HCEC 1CT (cell line): ENCODE measurements at regions not wholly inside any gene's neighbourhood (a gene's known extent, or its start where the extent isn't known, plus 50 kb on each side); places are given as distances from the start of the nearest gene placed in this dataset.

Experiments used
- DNase-seq: peaks from one replicate; pipeline ENCODE4 v3.0.0-alpha.2; 2017

- no peak for DNase-seq
These were observed 281.9 kb downstream of the DRD1 start for GRCh38 chr5:175162036-175162435.

GRCh38 chr5:175159956-175160355, 284.0 kb downstream of the DRD1 start:
- no peak for DNase-seq

- no peak for DNase-seq
These were observed 295.3 kb downstream of the DRD1 start for GRCh38 chr5:175148636-175149172.

DNA sequence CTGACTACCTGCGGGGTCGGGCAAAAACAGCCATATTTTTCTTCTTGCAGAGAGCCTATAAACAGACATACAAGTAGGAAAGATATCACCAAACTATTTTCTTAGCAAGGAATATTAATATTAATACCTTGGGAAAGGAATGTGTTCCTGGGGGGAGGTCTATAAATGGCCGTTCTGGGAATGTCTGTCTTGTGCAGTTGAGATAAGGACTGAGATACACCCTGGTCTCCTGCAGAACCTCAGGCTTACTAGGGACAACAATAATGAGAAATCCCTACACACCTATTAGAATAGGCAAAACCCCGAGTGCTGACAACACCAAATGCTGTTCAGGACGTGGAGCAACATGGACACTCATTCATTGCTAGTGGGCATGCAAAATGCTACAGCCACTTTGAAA, 297.2 kb downstream of the DRD1 start:
- DNase-seq = no peak

DNA sequence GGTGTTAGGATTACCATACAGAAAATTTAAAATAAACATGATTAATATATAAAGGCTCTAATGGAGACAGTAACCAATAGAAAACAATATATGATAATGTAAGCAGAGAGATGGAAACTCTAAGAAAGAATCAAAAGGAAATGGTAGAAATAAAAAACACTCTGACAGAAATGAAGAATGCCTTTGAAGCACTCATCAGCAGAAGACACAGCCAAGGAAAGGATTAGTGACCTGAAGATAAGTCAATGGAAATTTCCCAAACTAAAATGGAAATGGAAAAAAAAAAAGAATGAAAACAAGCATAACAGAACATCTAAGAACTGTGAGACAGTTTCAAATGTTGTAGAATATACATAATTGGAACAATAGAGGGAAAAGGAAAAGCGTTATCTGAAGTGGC, 302.6 kb downstream of the DRD1 start:
- DNase-seq = no peak

DNA sequence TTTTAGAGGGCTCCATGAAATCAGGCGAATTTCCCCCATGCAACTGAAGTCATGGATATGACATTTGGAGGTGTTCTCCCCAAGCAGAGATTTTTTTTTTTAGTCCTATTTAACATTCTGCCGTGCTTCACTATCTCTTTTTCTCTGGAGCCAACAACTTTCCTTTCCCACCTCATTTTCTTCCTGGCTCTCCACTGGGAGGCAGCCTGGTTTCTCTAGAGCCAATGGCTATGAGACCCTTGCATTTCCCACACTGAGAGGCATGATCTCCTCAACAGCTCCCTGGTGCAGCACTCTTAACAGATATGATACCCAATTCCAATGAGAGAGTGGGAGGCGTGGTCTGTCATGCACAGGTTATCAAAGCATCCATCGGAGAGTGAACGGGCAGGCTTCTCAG, 310.8 kb downstream of the DRD1 start:
- DNase-seq = no peak

- no peak for DNase-seq
These were observed 312.6 kb downstream of the DRD1 start for GRCh38 chr5:175131432-175131831.

DNA sequence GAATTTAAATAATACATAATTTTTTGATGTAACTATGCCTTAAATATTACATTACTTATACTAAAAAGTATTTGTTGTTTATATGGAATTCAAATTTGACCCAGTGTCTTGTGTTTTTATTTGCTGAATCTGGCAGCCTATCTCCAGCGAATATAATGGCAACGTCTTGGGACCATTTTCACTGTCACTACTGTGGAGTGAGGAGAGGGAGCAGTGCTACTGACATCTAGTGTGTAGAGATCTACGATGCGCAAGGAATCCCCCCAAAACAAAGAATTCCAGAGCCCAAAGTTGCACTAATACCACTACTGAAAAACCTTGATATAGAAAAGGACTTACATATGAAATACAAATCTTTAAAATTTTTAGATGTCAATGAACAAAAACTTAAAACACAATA, 314.4 kb downstream of the DRD1 start:
- no peak for DNase-seq

- no peak for DNase-seq
These were observed 314.9 kb downstream of the DRD1 start for GRCh38 chr5:175129121-175129520.

DNA sequence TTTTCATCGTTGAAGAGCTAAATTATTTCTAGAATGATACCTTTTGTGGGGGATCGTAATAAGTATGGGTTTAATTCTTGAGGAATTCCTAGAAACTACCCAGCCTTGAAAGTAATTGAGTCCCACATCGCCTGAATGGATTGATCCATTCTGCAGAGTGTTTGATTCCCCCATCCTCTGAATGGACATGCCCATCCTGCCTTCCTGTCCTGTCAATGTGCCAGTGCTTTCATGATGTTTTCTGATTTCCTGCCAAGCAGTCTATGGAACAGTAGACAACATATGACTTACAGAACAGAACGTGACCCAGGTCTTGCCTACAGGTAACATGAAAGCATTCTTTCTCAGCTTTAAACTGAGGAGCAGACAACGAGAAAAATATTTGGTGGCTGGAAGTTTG, 319.2 kb downstream of the DRD1 start:
- no peak for DNase-seq

GRCh38 chr5:175124251-175124813, 319.6 kb downstream of the DRD1 start:
- no peak for DNase-seq

DNA sequence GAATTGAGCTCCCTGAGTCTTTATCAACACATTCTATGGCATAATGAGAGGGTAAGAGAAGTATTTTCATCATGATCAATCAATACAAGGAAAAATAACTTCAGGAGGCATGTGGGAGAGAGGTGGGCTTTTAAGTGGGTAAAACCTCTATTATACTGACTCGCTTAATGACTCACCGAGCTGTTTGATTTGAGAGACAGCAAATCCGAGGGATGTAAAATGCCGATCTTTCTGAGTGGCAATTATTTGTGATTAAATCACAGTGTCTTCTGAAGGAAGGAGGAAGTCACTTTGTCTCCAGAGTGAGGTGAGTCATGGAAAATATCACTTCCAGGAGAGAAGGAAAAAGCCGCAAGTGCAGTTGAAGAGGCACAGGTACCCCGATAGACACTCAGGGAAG, 320.4 kb downstream of the DRD1 start:
- DNase-seq = no peak

DNA sequence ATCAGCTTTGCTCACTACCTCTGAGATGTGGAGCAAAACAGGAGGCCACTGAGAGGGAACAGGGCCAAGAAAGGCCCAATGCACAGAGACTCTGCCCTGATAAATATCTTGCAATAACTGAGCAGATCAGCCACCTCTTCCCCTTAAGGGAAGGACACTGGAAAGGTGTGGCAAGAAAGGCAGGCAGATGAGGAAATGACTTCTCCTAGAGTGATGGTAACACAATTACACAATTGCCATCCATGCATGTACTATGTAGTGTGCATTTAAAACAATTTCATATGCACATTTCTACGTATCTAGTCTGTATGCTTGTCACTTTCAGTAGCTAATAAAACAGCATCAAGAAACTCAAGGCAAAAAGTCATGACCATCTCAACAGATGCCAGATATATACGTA, 322.5 kb downstream of the DRD1 start:
- DNase-seq = no peak

DNA sequence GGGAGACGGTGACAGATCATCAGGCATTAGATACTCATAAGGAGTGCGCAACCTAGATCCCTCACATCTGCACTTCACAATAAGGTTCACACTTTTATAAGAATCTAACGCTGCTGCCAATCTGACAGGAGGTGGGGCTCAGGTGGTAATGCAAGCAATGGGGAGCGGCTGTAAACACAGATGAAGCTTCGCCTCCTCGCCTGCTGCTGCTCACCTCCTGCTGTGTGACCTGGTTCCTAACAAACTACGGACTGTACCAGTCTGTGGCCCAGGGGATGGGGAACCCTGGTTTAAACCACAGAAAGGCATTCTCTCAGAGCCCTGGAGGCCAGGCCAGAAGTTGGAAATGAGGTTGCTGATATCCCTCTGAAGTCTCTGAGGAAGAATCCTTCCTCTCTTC, 323.6 kb downstream of the DRD1 start:
- no peak for DNase-seq

DNA sequence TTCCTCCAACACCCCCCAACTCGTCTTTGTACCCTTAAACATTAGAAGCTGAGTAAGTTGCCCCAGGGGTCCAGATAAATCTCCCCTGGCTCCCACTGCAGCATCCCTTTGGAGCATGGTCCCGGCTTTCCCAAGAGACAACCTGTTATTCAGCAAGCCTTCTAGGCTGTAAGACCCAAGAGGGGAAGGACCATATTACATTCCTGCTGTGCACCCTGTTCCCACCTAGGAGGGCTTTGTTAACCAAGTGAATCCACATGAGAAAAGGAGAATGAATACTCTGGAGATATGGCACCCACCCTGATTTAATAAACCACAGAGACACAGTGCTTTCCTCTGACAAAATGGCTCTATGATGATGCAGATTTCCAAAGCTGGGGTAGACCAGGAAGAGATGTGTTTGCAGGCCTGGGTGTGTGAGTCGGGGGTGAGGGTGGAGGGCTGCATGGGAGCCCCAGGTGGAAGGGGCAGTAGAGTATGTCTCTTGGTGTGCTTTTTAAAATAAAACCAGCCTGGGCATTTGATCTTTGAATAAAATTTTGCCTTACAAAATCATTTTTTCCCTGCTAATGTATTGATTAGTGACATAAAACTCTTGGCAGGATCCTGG, 325.2 kb downstream of the DRD1 start:
- DNase-seq = no peak

GRCh38 chr5:175116466-175117048, 327.4 kb downstream of the DRD1 start:
- no peak for DNase-seq

- DNase-seq = no peak
These were observed 328.2 kb downstream of the DRD1 start for GRCh38 chr5:175115831-175116230.

- DNase-seq = no peak
These were observed 330.0 kb downstream of the DRD1 start for GRCh38 chr5:175113947-175114346.

GRCh38 chr5:175109058-175109755, 334.8 kb downstream of the DRD1 start:
- DNase-seq = no peak

GRCh38 chr5:175107865-175108264, 336.1 kb downstream of the DRD1 start:
- DNase-seq = no peak

GRCh38 chr5:175107028-175107588, 336.9 kb downstream of the DRD1 start:
- DNase-seq = no peak

- DNase-seq = no peak
These were observed 339.3 kb downstream of the DRD1 start for GRCh38 chr5:175104677-175105076.

GRCh38 chr5:175103746-175104145, 340.2 kb downstream of the DRD1 start:
- DNase-seq = no peak

DNA sequence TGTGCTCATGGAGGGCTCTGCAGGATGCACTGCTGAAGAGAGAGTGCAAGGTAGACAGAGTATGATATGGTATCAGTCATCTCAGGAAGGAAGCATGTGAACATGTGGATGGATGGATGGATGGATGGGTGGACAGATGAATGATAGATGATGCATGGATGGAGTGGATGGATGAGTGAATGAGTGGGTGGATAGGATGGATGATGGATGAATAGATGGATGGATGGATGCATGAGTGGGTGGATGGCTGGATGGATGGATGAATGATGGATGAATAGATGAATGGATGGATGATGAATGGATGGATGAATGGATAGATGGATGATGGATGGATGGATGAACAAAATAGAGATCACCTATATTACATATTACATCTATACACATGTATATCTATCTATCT, 341.3 kb downstream of the DRD1 start:
- DNase-seq = no peak
